HepG2 (cell line): ENCODE measurements at regions not wholly inside any gene's neighbourhood (a gene's known extent, or its start where the extent isn't known, plus 50 kb on each side); places are given as distances from the start of the nearest gene placed in this dataset.

Experiments
- ATAC-seq: fragments of 200-7000 bp; cut with Tn5 transposase; 3 replicates; pipeline ENCODE4 v1.9.1; 2020; ENCODE audit warnings: mild to moderate bottlenecking, moderate library complexity
- BruUV-seq: library from RNA; stranded (reverse); fragments of 400-500 nt; replicated peaks from 2 replicates; lab custom pipeline; 2021; lab: Mats Ljungman, UMichigan
- CTCF ChIA-PET: fragments of 300-600 bp; formaldehyde crosslinking; extraction: SDS; loops from one replicate; lab custom pipeline; 2021; ENCODE audit warnings: low total read pairs, inconsistent platforms, low intra/inter-chr PET ratio; lab: Yijun Ruan, JAX
- POLR2A ChIA-PET: fragments of 350-600 bp; sonication (Branson Sonifier 250); formaldehyde crosslinking; loops from one replicate; lab custom pipeline; 2020; ENCODE audit warnings: antibody characterized with exemption, inconsistent platforms; lab: Yijun Ruan, JAX
- DNase-seq: peaks from one replicate; pipeline ENCODE4 v3.0.0-alpha.2; 2015; ENCODE audit warnings: low spot score
- FAIRE-seq: peaks from 3 replicates; lab custom pipeline; 2011; peaks lifted over from hg19 to GRCh38; lab: Jason Lieb, UNC
- H2AFZ ChIP-seq: one replicate; pipeline ENCODE4 v1.6.1; 2011; ENCODE audit warnings: low read length, inconsistent platforms
- H3K27ac ChIP-seq: fragments of 300-600 bp; 3 replicates; pipeline ENCODE4 v1.8.0; 2011; ENCODE audit warnings: mixed run types, mild to moderate bottlenecking, mixed read lengths, low read length, inconsistent platforms; ENCODE audit not compliant: insufficient read depth; ENCODE audit errors: extremely low read length
- H3K27me3 ChIP-seq, 2 experiments: fragments of 200-600 bp in 1 of 2; 2 replicates in 1 of 2; 3 replicates in 1 of 2; pipeline versions ENCODE4 v1.6.0 to v1.8.0; 2011; ENCODE audit warnings: low read length in 2 of 2, mild to moderate bottlenecking in 2 of 2, moderate library complexity in 2 of 2, inconsistent platforms in 1 of 2; ENCODE audit not compliant: insufficient read depth in 2 of 2, control insufficient read depth in 1 of 2
- H3K36me3 ChIP-seq, 2 experiments: fragments of 200-600 bp in 1 of 2; replicated peaks in 1 of 2; 2 replicates in 1 of 2; 3 replicates in 1 of 2; pipeline versions ENCODE4 v1.5.1 to v1.8.0; 2011; ENCODE audit warnings: low read length in 2 of 2, inconsistent platforms in 1 of 2; ENCODE audit not compliant: insufficient read depth in 2 of 2, control insufficient read depth in 1 of 2
- H3K4me1 ChIP-seq: 2 replicates; pipeline ENCODE4 v1.5.1; 2012; ENCODE audit warnings: low read length, inconsistent platforms; ENCODE audit not compliant: insufficient read depth
- H3K4me2 ChIP-seq: 2 replicates; pipeline ENCODE4 v1.6.0; 2011; ENCODE audit warnings: low read depth, low read length, inconsistent platforms
- H3K4me3 ChIP-seq, 3 experiments: fragments of 200-600 bp in 1 of 3; sonication (generic), shearing (Covaris generic) in 1 of 3; replicated peaks in 1 of 3; 2 replicates each; pipeline ENCODE4 v1.5.1; 2011 to 2016; ENCODE audit warnings: low read length in 3 of 3, inconsistent platforms in 2 of 3, low read depth in 2 of 3, mild to moderate bottlenecking in 2 of 3, control low read depth in 1 of 3, mixed read lengths in 1 of 3; ENCODE audit not compliant: insufficient read depth in 1 of 3
- H3K79me2 ChIP-seq: one replicate; pipeline ENCODE4 v1.6.1; 2011; ENCODE audit warnings: low read length, inconsistent platforms; ENCODE audit not compliant: insufficient read depth
- H3K9ac ChIP-seq: 2 replicates; pipeline ENCODE4 v1.6.0; 2011; ENCODE audit warnings: mild to moderate bottlenecking, low read depth, low read length, inconsistent platforms; ENCODE audit not compliant: insufficient read depth
- H3K9me3 ChIP-seq: 2 replicates; pipeline ENCODE4 v1.5.1; 2012; ENCODE audit warnings: mild to moderate bottlenecking, low read length
- H4K20me1 ChIP-seq: 2 replicates; pipeline ENCODE4 v1.6.0; 2011; ENCODE audit warnings: inconsistent platforms, mild to moderate bottlenecking, low read length, moderate library complexity; ENCODE audit not compliant: insufficient read depth
- NBN ChIP-seq: fragments of 450-650 bp; conservative IDR thresholded peaks from 2 replicates; pipeline ENCODE4 v1.6.1; 2017
- RNF2 ChIP-seq: fragments of 450-650 bp; conservative IDR thresholded peaks from 2 replicates; pipeline ENCODE4 v1.6.1; 2016; ENCODE audit warnings: low read depth
- TBP ChIP-seq: sonication (generic); formaldehyde crosslinking; IDR thresholded peaks from 2 replicates; pipeline ENCODE4 v1.5.0; 2020; ENCODE audit warnings: missing genetic modification reagents
- ZNF138 ChIP-seq: sonication (generic); formaldehyde crosslinking; IDR thresholded peaks from 2 replicates; pipeline ENCODE4 v1.5.0; 2020; ENCODE audit warnings: mild to moderate bottlenecking, low read depth, missing genetic modification reagents
- ZNF709 ChIP-seq: sonication (generic); formaldehyde crosslinking; IDR thresholded peaks from 2 replicates; pipeline ENCODE4 v1.5.0; 2020; ENCODE audit warnings: mild to moderate bottlenecking, missing genetic modification reagents
- in situ Hi-C: cut with HindIII; loops from 2 replicates; pipeline ENCODE4 v1.10.0; 2017; ENCODE audit warnings: low pct_unique_long_range_greater_than_20kb; ENCODE audit not compliant: extremely low pct_ligation_motif_present
- intact Hi-C: fragments of 100-400 bp; cut with micrococcal nuclease; formaldehyde crosslinking; loops from one replicate; pipeline ENCODE4 v1.10.0; 2022; ENCODE audit not compliant: unreplicated experiment
- TF ChIP-seq, protein P1 (sequence below): sonication (generic); formaldehyde crosslinking; IDR thresholded peaks from 2 replicates; pipeline ENCODE4 v1.5.0; 2020; ENCODE audit warnings: mild to moderate bottlenecking, missing genetic modification reagents
- TF ChIP-seq, protein P2 (sequence below): sonication (generic); formaldehyde crosslinking; IDR thresholded peaks from 2 replicates; pipeline ENCODE4 v1.4.0; 2020; ENCODE audit warnings: missing genetic modification reagents

DNA sequence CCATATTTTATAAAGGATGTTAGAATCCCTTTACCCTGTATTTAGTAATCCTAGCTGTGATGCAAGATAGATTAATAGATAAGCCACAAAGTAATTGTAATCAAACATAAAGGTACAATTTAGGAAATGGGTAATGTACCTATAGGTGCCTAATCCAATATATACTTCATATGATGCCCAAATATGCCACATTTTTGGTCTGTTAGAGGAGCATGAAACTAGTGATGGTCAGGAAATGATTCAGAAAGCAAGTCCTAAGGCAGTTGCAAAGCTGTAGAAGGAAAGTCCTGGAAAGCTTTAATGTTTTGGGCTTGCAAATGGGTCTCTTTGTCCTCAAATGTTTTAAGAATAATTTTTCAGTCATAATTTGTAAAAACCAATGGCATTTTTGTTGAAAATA is 76.6 kb upstream of the PTPRK start:
- H3K4me1 ChIP-seq = no peaks in the 10 kb centered on the region
- no peaks in the 10 kb centered on the region for H3K79me2 ChIP-seq
- intact Hi-C loops (no loop called here), in situ Hi-C loops (no loop called here)
- no peak overlapping the region for H3K4me2 ChIP-seq
- TF ChIP-seq, protein P1, sequence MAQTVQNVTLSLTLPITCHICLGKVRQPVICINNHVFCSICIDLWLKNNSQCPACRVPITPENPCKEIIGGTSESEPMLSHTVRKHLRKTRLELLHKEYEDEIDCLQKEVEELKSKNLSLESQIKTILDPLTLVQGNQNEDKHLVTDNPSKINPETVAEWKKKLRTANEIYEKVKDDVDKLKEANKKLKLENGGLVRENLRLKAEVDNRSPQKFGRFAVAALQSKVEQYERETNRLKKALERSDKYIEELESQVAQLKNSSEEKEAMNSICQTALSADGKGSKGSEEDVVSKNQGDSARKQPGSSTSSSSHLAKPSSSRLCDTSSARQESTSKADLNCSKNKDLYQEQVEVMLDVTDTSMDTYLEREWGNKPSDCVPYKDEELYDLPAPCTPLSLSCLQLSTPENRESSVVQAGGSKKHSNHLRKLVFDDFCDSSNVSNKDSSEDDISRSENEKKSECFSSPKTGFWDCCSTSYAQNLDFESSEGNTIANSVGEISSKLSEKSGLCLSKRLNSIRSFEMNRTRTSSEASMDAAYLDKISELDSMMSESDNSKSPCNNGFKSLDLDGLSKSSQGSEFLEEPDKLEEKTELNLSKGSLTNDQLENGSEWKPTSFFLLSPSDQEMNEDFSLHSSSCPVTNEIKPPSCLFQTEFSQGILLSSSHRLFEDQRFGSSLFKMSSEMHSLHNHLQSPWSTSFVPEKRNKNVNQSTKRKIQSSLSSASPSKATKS (CRISPR knock-in tag) = no peak
- TF ChIP-seq TBP (CRISPR knock-in tag) (no peak), ZNF709 (no peak), ZNF138 (CRISPR knock-in tag) (no peak), RNF2 (no peak), NBN (no peak)
- TF ChIP-seq, protein P2, sequence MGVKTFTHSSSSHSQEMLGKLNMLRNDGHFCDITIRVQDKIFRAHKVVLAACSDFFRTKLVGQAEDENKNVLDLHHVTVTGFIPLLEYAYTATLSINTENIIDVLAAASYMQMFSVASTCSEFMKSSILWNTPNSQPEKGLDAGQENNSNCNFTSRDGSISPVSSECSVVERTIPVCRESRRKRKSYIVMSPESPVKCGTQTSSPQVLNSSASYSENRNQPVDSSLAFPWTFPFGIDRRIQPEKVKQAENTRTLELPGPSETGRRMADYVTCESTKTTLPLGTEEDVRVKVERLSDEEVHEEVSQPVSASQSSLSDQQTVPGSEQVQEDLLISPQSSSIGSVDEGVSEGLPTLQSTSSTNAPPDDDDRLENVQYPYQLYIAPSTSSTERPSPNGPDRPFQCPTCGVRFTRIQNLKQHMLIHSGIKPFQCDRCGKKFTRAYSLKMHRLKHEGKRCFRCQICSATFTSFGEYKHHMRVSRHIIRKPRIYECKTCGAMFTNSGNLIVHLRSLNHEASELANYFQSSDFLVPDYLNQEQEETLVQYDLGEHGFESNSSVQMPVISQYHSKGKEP (CRISPR knock-in tag) = no peak
- H3K9ac ChIP-seq = no peak overlapping the region
- H3K36me3 ChIP-seq = no peaks in the 10 kb centered on the region
- DNase-seq = no peak
- no peak overlapping the region for H3K27ac ChIP-seq
- H3K4me3 ChIP-seq = no peak overlapping the region
- no peaks in the 10 kb centered on the region for H3K9me3 ChIP-seq
- ATAC-seq = no peak
- ChIA-PET POLR2A (no interaction called here), CTCF (no interaction called here)
- H4K20me1 ChIP-seq = no peaks in the 10 kb centered on the region
- FAIRE-seq = no peak
- H3K27me3 ChIP-seq = peaks cover 0 to 9% of the 10 kb centered on the region in 2 experiments; a peak in 2 of 5 replicates
- no TSS peak for BruUV-seq
- no peak overlapping the region for H2AFZ ChIP-seq
